ENCODE measurements at regions not wholly inside any gene's neighbourhood (a gene's known extent, or its start where the extent isn't known, plus 50 kb on each side); places are given as distances from the start of the nearest gene placed in this dataset.

- Histone ChIP-seq H2AK5ac (ENCODE audit: low read depth, low read length) (no peak overlapping the region), H3K9ac (replicated peaks in 1 of 4; ENCODE audit: extremely low read depth in 1 of 4, low read depth in 3 of 4, low read length in 3 of 4) (no peak overlapping the region), H3K9me3 (ENCODE audit: insufficient read depth in 2 of 2, low read depth in 1 of 2, low read length in 1 of 2) (no peaks in the 10 kb centered on the region), H3K4me2 (ENCODE audit: insufficient read depth in 1 of 2, low read depth in 2 of 2, low read length in 2 of 2) (no peak overlapping the region), H2BK20ac (ENCODE audit: low read length) (no peak overlapping the region), H4K91ac (replicated peaks; ENCODE audit: insufficient read length, low read length) (no peak overlapping the region), H3K18ac (ENCODE audit: extremely low read depth, low read length) (no peak overlapping the region), H2BK12ac (ENCODE audit: low read depth, low read length) (no peak overlapping the region), H2BK15ac (ENCODE audit: low read length) (no peak overlapping the region), H3K23me2 (ENCODE audit: low read depth, low read length) (no peaks in the 10 kb centered on the region), H3K4me1 (replicated peaks in 1 of 4; ENCODE audit: control insufficient read depth in 3 of 4, insufficient read depth in 4 of 4, low read length in 3 of 4) (peaks cover 0 to 15% (median 8%) of the 10 kb centered on the region in 4 experiments; a peak in 2 of 7 replicates), H3K56ac (replicated peaks; ENCODE audit: insufficient read length, low read depth, low read length) (no peak overlapping the region), H3K27me3 (replicated peaks in 1 of 4; ENCODE audit: control insufficient read depth in 3 of 4, extremely low read depth in 1 of 4, insufficient read depth in 3 of 4, low read length in 3 of 4) (no peaks in the 10 kb centered on the region), H2AFZ (ENCODE audit: low read length) (no peak overlapping the region; the same call in 1 of the 2 replicates), H4K5ac (ENCODE audit: insufficient read length, low read depth, low read length) (no peak overlapping the region), H4K8ac (ENCODE audit: extremely low read depth, insufficient read depth, low read length) (no peak overlapping the region), H3K23ac (ENCODE audit: insufficient read length) (no peak overlapping the region), H3K4ac (replicated peaks; ENCODE audit: insufficient read length, low read depth, low read length) (no peak overlapping the region), H3K79me2 (ENCODE audit: control insufficient read depth in 1 of 2, insufficient read depth in 2 of 2, low read length in 2 of 2) (no peaks in the 10 kb centered on the region), H3K4me3 (ENCODE audit: extremely low read depth in 1 of 4, insufficient read depth in 2 of 4, low read depth in 3 of 4, low read length in 4 of 4) (no peak overlapping the region), H3K14ac (ENCODE audit: insufficient read length) (no peak overlapping the region), H2BK5ac (ENCODE audit: low read depth, low read length) (peak overlapping the region; percentile 50; the same call in 1 of the 2 replicates), H3K79me1 (ENCODE audit: low read depth, low read length) (no peaks in the 10 kb centered on the region), H2BK120ac (replicated peaks; ENCODE audit: low read depth, low read length) (no peak overlapping the region), H4K20me1 (replicated peaks in 1 of 2; ENCODE audit: control insufficient read depth in 1 of 2, insufficient read depth in 2 of 2, low read length in 2 of 2) (no peaks in the 10 kb centered on the region), H3K27ac (ENCODE audit: low read depth, low read length) (no peak overlapping the region), H3K36me3 (ENCODE audit: control insufficient read depth in 2 of 4, insufficient read depth in 4 of 4, low read length in 3 of 4) (no peaks in the 10 kb centered on the region)
- 76% methylated on average over 2 of the region's 2 CpGs; no CpG with 5 or more reads in 1 of the 2 experiments for WGBS, 2 experiments (ENCODE audit: extremely low coverage in 1 of 2, insufficient coverage in 1 of 2, insufficient read length in 1 of 2, insufficient replicate concordance in 2 of 2, low coverage in 1 of 2, low lambda C conversion rate in 2 of 2, missing lambda C conversion rate in 1 of 2)
- CTCF ChIA-PET (ENCODE audit: partially characterized antibody) = interaction anchor here (0.5 to 2.5 kb wide), 23 partner anchors 9 to 1060 kb away, joined by 3 to 16 read pairs (median 3); no protein-coding TSS in a partner anchor
- no peak for TF ChIP-seq ZNF274 (IDR thresholded peaks at IDR 0.05; ENCODE audit: borderline replicate concordance, extremely low read depth, low read length)
- peak in 1 of 2 experiments; percentile 13; a peak in 1 of 4 replicates for TF ChIP-seq RAD21 (IDR thresholded peaks at IDR 0.05 in 1 of 2, conservative IDR thresholded peaks at IDR 0.05 in 1 of 2; ENCODE audit: low read depth in 2 of 2, low read length in 2 of 2)
- FAIRE-seq (no peak), DNase-seq (ENCODE audit: low read depth in 1 of 2, low spot score in 2 of 2) (no peak)
- POLR2A ChIA-PET (ENCODE audit: partially characterized antibody) = interaction anchor here (0.6 to 1.3 kb wide), 2 partner anchors 10 to 364 kb away, joined by 3 read pairs; no protein-coding TSS in a partner anchor
Observed at GRCh38 chr13:54185101-54185500, 1156.5 kb downstream of the OLFM4 start.

All from H1 (cell line).